Endothelial cell of umbilical vein (primary cell): ENCODE measurements at regions not wholly inside any gene's neighbourhood (a gene's known extent, or its start where the extent isn't known, plus 50 kb on each side); places are given as distances from the start of the nearest gene placed in this dataset.

Experiments used
- BruUV-seq: library from RNA; stranded (reverse); fragments of 400-500 nt; replicated peaks from 2 replicates; lab custom pipeline; 2021; lab: Mats Ljungman, UMichigan
- CTCF ChIA-PET: fragments of 300-600, 350-600 bp; sonication (Branson Sonifier 250); formaldehyde crosslinking; loops from one replicate; lab custom pipeline; 2021; ENCODE audit warnings: antibody characterized with exemption, inconsistent platforms; lab: Charles Lee
- POLR2A ChIA-PET: fragments of 300-600, 350-600 bp; sonication (Branson Sonifier 250); formaldehyde crosslinking; loops from one replicate; lab custom pipeline; 2021; ENCODE audit warnings: antibody characterized with exemption, inconsistent platforms; lab: Charles Lee
- DNase-seq: peaks from one replicate; pipeline ENCODE4 v3.0.0-alpha.2; 2011; ENCODE audit warnings: low read depth, low spot score
- FAIRE-seq: peaks from 2 replicates; lab custom pipeline; 2011; peaks lifted over from hg19 to GRCh38; lab: Jason Lieb, UNC
- H2AFZ ChIP-seq: 2 replicates; pipeline ENCODE4 v1.6.0; 2012; ENCODE audit warnings: low read depth, low read length, control low read depth, inconsistent platforms
- H3K27ac ChIP-seq: 2 replicates; pipeline ENCODE4 v1.5.1; 2011; ENCODE audit warnings: low read depth, mild to moderate bottlenecking, control low read depth, low read length, moderate library complexity; ENCODE audit not compliant: insufficient read depth
- H3K27me3 ChIP-seq, 2 experiments: 2 replicates each; pipeline versions ENCODE4 v1.6.0 to v1.6.1; 2011; ENCODE audit warnings: low read length in 2 of 2, mixed read lengths in 1 of 2; ENCODE audit not compliant: control insufficient read depth in 2 of 2, insufficient read depth in 2 of 2
- H3K36me3 ChIP-seq, 2 experiments: 2 replicates in 1 of 2; 3 replicates in 1 of 2; pipeline ENCODE4 v1.5.1; 2011; ENCODE audit warnings: low read length in 2 of 2, mild to moderate bottlenecking in 1 of 2, moderate library complexity in 1 of 2; ENCODE audit not compliant: control insufficient read depth in 2 of 2, insufficient read depth in 2 of 2; ENCODE audit errors: extremely low read depth in 1 of 2
- H3K4me1 ChIP-seq: 3 replicates; pipeline ENCODE4 v1.5.1; 2011; ENCODE audit warnings: mild to moderate bottlenecking, low read length; ENCODE audit not compliant: control insufficient read depth, insufficient read depth; ENCODE audit errors: extremely low read depth
- H3K4me2 ChIP-seq: 2 replicates; pipeline ENCODE4 v1.6.1; 2011; ENCODE audit warnings: low read length, control low read depth, mixed read lengths; ENCODE audit not compliant: insufficient read depth
- H3K4me3 ChIP-seq, 3 experiments: fragments of 200-600 bp in 1 of 3; sonication (generic), shearing (Covaris generic) in 1 of 3; replicated peaks in 1 of 3; 2 replicates each; pipeline ENCODE4 v1.5.1; 2011 to 2016; ENCODE audit warnings: control low read depth in 3 of 3, low read length in 3 of 3, mild to moderate bottlenecking in 2 of 3, inconsistent platforms in 1 of 3, low read depth in 1 of 3, moderate library complexity in 1 of 3; ENCODE audit not compliant: insufficient read depth in 1 of 3
- H3K79me2 ChIP-seq: 2 replicates; pipeline ENCODE4 v1.6.0; 2012; ENCODE audit warnings: low read length, inconsistent platforms; ENCODE audit not compliant: control insufficient read depth, insufficient read depth
- H3K9ac ChIP-seq: replicated peaks from 2 replicates; pipeline ENCODE3; 2011; ENCODE audit warnings: low read length, control low read depth; ENCODE audit not compliant: insufficient read depth; ENCODE audit errors: extremely low read depth
- H3K9me1 ChIP-seq: replicated peaks from 3 replicates; pipeline ENCODE4 v1.6.0; 2011; ENCODE audit warnings: mild to moderate bottlenecking, low read length; ENCODE audit not compliant: control insufficient read depth, insufficient read depth; ENCODE audit errors: extremely low read depth
- H3K9me3 ChIP-seq: replicated peaks from 2 replicates; pipeline ENCODE4 v1.5.1; 2012; ENCODE audit warnings: low read length, inconsistent platforms; ENCODE audit not compliant: control insufficient read depth, insufficient read depth
- H4K20me1 ChIP-seq: replicated peaks from 2 replicates; pipeline ENCODE3; 2011; ENCODE audit warnings: mild to moderate bottlenecking, low read length; ENCODE audit not compliant: control insufficient read depth, insufficient read depth; ENCODE audit errors: extremely low read depth
- CTCF ChIP-seq, 2 donors: IDR thresholded peaks; 1 replicate in 1 of 2; 2 replicates in 1 of 2; pipeline ENCODE4 v1.5.1; 2011; ENCODE audit warnings: low read length in 2 of 2, mild to moderate bottlenecking in 2 of 2, moderate library complexity in 2 of 2, control low read depth in 1 of 2, inconsistent platforms in 1 of 2, low read depth in 1 of 2; ENCODE audit not compliant: insufficient read depth in 1 of 2; ENCODE audit errors: extremely low read depth in 1 of 2
- EZH2 ChIP-seq: IDR thresholded peaks from 2 replicates; pipeline ENCODE4 v1.6.1; 2012; ENCODE audit warnings: borderline replicate concordance, low read depth, mild to moderate bottlenecking, moderate library complexity, low read length, inconsistent platforms; ENCODE audit not compliant: severe bottlenecking
- FOS ChIP-seq: IDR thresholded peaks from 2 replicates; pipeline ENCODE4 v1.6.1; 2011; ENCODE audit warnings: mild to moderate bottlenecking, low read length, moderate library complexity, borderline replicate concordance; ENCODE audit not compliant: insufficient read depth
- GATA2 ChIP-seq: IDR thresholded peaks from 2 replicates; pipeline ENCODE4 v1.7.0; 2011; ENCODE audit warnings: low read depth, mild to moderate bottlenecking, moderate library complexity, mixed read lengths, low read length; ENCODE audit not compliant: insufficient read length, insufficient read depth
- JUN ChIP-seq: IDR thresholded peaks from 2 replicates; pipeline ENCODE4 v1.6.1; 2011; ENCODE audit warnings: borderline replicate concordance, low read depth; ENCODE audit not compliant: insufficient read length, insufficient read depth
- MAX ChIP-seq: IDR thresholded peaks from 2 replicates; pipeline ENCODE4 v1.6.1; 2011; ENCODE audit not compliant: insufficient read depth, insufficient read length
- MYC ChIP-seq: IDR thresholded peaks from one replicate; pipeline ENCODE4 v1.6.1; 2011; ENCODE audit warnings: mild to moderate bottlenecking, low read depth, low read length
- POLR2A ChIP-seq: IDR thresholded peaks from 2 replicates; pipeline ENCODE4 v1.6.1; 2012; ENCODE audit warnings: low read depth, mild to moderate bottlenecking, control low read depth, low read length
- POLR2AphosphoS5 ChIP-seq: IDR thresholded peaks from 2 replicates; pipeline ENCODE4 v1.6.1; 2012; ENCODE audit warnings: low read depth, mild to moderate bottlenecking, control low read depth, low read length, moderate library complexity; ENCODE audit not compliant: insufficient read depth
- dilution Hi-C: fragments of 300-500 bp; cut with MboI; formaldehyde crosslinking; loops from one replicate; pipeline ENCODE4 v1.15.0; 2019; ENCODE audit warnings: low sequenced_read_pairs; ENCODE audit not compliant: extremely low pct_ligation_motif_present
- intact Hi-C: fragments of 100-400 bp; cut with micrococcal nuclease; formaldehyde crosslinking; loops from one replicate; pipeline ENCODE4 v1.10.0; 2022

- Histone ChIP-seq H3K9ac (no peak overlapping the region), H3K79me2 (no peaks in the 10 kb centered on the region), H3K9me1 (no peaks in the 10 kb centered on the region), H2AFZ (no peak overlapping the region), H4K20me1 (no peaks in the 10 kb centered on the region), H3K27ac (no peak overlapping the region), H3K9me3 (no peaks in the 10 kb centered on the region), H3K4me3 (no peak overlapping the region), H3K27me3 (no peaks in the 10 kb centered on the region), H3K36me3 (no peaks in the 10 kb centered on the region), H3K4me1 (peaks cover 22% of the 10 kb centered on the region), H3K4me2 (no peak overlapping the region)
- intact Hi-C loops: no loop called here
- dilution Hi-C loops: no loop called here
- CTCF ChIA-PET: no interaction called here
- POLR2A ChIA-PET: no interaction called here
- no peak for DNase-seq
- no peak for FAIRE-seq
- no peak for TF ChIP-seq GATA2
- TF ChIP-seq MAX: no peak
- TF ChIP-seq MYC: no peak
- TF ChIP-seq POLR2A: no peak
- no peak for TF ChIP-seq EZH2
- TF ChIP-seq POLR2AphosphoS5: no peak
- no peak for TF ChIP-seq CTCF (IDR thresholded peaks at IDR 0.05; ENCODE audit: extremely low read depth in 1 of 2, insufficient read depth in 1 of 2, low read depth in 1 of 2, low read length in 2 of 2)
- no peak for TF ChIP-seq FOS
- no peak for TF ChIP-seq JUN
- BruUV-seq: no TSS peak
Measured at GRCh38 chr3:194830401-194830800, 144.7 kb downstream of the FAM43A start.
